ENCODE measurements at regions not wholly inside any gene's neighbourhood (a gene's known extent, or its start where the extent isn't known, plus 50 kb on each side); places are given as distances from the start of the nearest gene placed in this dataset.
"Not testable (repeated sequence)": the region's sequence is repeated elsewhere in the genome, so short reads cannot be mapped to it uniquely, and the experiment has no call there.

DNA sequence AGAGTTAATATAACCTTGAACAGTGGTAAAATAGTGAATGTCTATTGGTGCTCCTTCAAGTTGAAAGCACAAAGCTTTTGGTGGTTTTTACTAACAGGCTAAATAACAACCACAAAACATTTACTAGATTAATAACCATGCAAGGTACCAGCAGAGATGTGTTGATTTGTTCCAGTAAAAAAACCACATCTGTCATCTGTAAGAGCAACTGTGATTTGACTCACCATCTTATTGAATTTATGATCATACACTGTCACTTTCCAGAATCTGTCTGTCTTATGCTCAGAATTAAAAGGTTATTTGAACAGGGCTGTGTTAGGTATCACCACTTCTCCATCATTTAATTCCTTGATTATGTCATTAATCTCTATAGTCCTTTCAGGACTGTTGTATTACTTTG, 107.0 kb upstream of the PTHLH start:
- no peaks in the 10 kb centered on the region for H3K36me3 ChIP-seq (ENCODE audit: insufficient read depth)
- H3K4me3 ChIP-seq (ENCODE audit: low read depth, low read length) = no peak overlapping the region
- H3K4me1 ChIP-seq (ENCODE audit: insufficient read depth) = no peaks in the 10 kb centered on the region
- no peak overlapping the region for H3K27ac ChIP-seq (ENCODE audit: low read depth)
- no peak for DNase-seq (ENCODE audit: extremely low spot score)

GRCh38 chr12:28082096-28082495, 108.2 kb upstream of the CCDC91 start:
- Histone ChIP-seq H3K36me3 (ENCODE audit: insufficient read depth) (no peaks in the 10 kb centered on the region), H3K4me3 (ENCODE audit: low read depth, low read length) (no peak overlapping the region), H3K27ac (ENCODE audit: low read depth) (no peak overlapping the region), H3K4me1 (ENCODE audit: insufficient read depth) (no peaks in the 10 kb centered on the region)
- DNase-seq (ENCODE audit: extremely low spot score) = no peak
- 54% methylated on average over 1 of the region's 1 CpG for WGBS

GRCh38 chr12:28083840-28084678, 106.2 kb upstream of the CCDC91 start:
- WGBS = 46% methylated on average over 7 of the region's 7 CpGs
- DNase-seq (ENCODE audit: extremely low spot score) = no peak
- no peak overlapping the region for H3K4me3 ChIP-seq (ENCODE audit: low read depth, low read length)

GRCh38 chr12:28086521-28087155, 103.6 kb upstream of the CCDC91 start:
- no peaks in the 10 kb centered on the region for H3K4me1 ChIP-seq (ENCODE audit: insufficient read depth)
- DNase-seq (ENCODE audit: extremely low spot score) = no peak
- no peaks in the 10 kb centered on the region for H3K36me3 ChIP-seq (ENCODE audit: insufficient read depth)
- H3K4me3 ChIP-seq (ENCODE audit: low read depth, low read length) = no peak overlapping the region
- WGBS = 60% methylated on average over 8 of the region's 8 CpGs
- no peak overlapping the region for H3K27ac ChIP-seq (ENCODE audit: low read depth)

More at GRCh38 chr12:28083840-28084678, 106.2 kb upstream of the CCDC91 start:
- Histone ChIP-seq H3K4me1 (ENCODE audit: insufficient read depth) (no peaks in the 10 kb centered on the region), H3K27ac (ENCODE audit: low read depth) (no peak overlapping the region), H3K36me3 (ENCODE audit: insufficient read depth) (no peaks in the 10 kb centered on the region)

DNA sequence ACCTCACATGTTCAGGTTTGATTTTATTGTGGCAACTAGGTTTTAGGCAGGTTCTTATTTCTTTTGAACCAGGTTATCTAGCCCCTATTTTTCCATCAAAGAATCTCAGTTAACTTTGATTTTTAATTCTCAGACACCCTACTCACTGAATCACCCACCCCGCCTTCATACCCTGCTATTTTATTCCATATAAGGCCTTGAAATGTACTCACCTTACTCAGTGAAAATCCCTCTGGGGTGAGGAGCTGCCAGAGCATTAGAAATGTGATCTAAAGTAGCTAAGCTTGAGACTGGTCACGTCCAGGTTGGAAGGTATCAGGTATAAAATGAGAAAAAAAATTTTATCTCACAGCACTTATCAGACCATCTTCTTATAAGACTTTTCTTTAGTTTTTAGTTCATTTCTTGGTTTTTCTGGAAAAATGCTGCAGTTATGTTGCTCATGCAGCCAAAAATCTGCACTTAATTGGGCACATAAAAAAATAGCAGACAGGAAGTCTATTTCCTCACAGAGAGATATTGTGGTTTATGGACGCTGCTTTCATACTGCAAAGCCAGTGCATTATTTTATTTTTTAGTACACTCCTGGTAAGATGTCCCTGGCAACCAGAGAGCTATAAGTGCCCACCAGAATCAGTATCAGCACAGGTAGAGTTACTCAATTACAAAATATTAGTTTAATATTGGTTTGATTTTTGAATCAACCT, 101.5 kb upstream of the CCDC91 start:
- DNase-seq (ENCODE audit: extremely low spot score) = no peak
- WGBS = 79% methylated on average over 3 of the region's 3 CpGs
- H3K36me3 ChIP-seq (ENCODE audit: insufficient read depth) = no peaks in the 10 kb centered on the region
- H3K27ac ChIP-seq (ENCODE audit: low read depth) = no peak overlapping the region
- H3K4me1 ChIP-seq (ENCODE audit: insufficient read depth) = no peaks in the 10 kb centered on the region
- no peak overlapping the region for H3K4me3 ChIP-seq (ENCODE audit: low read depth, low read length)

GRCh38 chr12:28089338-28089737, 100.9 kb upstream of the CCDC91 start:
- no peak overlapping the region for H3K27ac ChIP-seq (ENCODE audit: low read depth)
- H3K36me3 ChIP-seq (ENCODE audit: insufficient read depth) = no peaks in the 10 kb centered on the region
- 40% methylated on average over 5 of the region's 5 CpGs for WGBS
- DNase-seq (ENCODE audit: extremely low spot score) = no peak
- no peaks in the 10 kb centered on the region for H3K4me1 ChIP-seq (ENCODE audit: insufficient read depth)
- no peak overlapping the region for H3K4me3 ChIP-seq (ENCODE audit: low read depth, low read length)

DNA sequence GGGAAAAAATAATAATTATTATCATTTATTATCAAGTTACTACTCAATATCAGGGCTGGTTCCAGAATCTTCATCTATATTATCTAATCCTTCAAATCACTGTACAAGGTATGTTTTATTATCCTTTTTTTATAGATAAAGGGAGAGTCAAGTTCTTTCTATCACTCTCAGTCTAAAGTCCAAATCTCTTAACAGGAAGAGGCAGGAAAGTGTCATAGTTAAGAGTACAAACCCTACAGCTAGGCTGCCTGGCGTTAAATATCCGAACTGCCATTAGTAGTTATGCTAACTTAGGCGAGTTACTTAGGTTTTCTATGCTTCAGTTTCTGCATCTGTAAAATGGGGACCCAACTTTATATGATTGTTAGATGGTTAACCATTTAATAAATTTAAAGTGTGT, 99.4 kb upstream of the CCDC91 start:
- H3K4me1 ChIP-seq (ENCODE audit: insufficient read depth) = no peaks in the 10 kb centered on the region
- 96% methylated on average over 3 of the region's 3 CpGs for WGBS
- no peak overlapping the region for H3K4me3 ChIP-seq (ENCODE audit: low read depth, low read length)
- no peak for DNase-seq (ENCODE audit: extremely low spot score)
- H3K27ac ChIP-seq (ENCODE audit: low read depth) = no peak overlapping the region
- no peaks in the 10 kb centered on the region for H3K36me3 ChIP-seq (ENCODE audit: insufficient read depth)

- WGBS = 95% methylated on average over 4 of the region's 4 CpGs
- Histone ChIP-seq H3K4me3 (ENCODE audit: low read depth, low read length) (no peak overlapping the region), H3K4me1 (ENCODE audit: insufficient read depth) (no peaks in the 10 kb centered on the region), H3K36me3 (ENCODE audit: insufficient read depth) (no peaks in the 10 kb centered on the region), H3K27ac (ENCODE audit: low read depth) (no peak overlapping the region)
- no peak for DNase-seq (ENCODE audit: extremely low spot score)
Measured at GRCh38 chr12:28092396-28092795, 97.9 kb upstream of the CCDC91 start.

DNA sequence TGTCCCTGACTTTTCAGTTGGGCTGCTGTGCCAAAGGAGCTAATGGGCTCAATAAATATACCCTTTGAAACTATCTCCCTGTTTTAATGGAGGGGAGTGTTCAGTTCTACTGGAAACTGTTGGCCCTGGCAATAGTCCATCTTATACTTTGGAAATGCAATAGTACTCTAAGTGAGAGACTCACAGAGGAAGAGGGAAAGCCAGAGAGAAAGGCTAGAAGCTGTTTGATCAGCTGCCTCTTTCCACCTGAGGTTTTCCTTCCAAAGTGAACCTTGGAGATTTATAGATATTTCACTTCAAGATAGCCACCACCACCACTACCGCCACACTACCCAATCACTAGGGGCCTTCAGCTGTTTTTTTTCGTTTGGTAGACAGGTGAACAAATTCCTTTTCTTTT, 93.6 kb upstream of the CCDC91 start:
- H3K4me1 ChIP-seq (ENCODE audit: insufficient read depth) = no peaks in the 10 kb centered on the region
- 90% methylated on average over 2 of the region's 2 CpGs for WGBS
- no peak overlapping the region for H3K27ac ChIP-seq (ENCODE audit: low read depth)
- DNase-seq (ENCODE audit: extremely low spot score) = no peak
- H3K4me3 ChIP-seq (ENCODE audit: low read depth, low read length) = no peak overlapping the region
- H3K36me3 ChIP-seq (ENCODE audit: insufficient read depth) = no peaks in the 10 kb centered on the region

- no peak for DNase-seq (ENCODE audit: extremely low spot score)
- H3K36me3 ChIP-seq (ENCODE audit: insufficient read depth) = no peaks in the 10 kb centered on the region
- 74% methylated on average over 3 of the region's 3 CpGs for WGBS
- no peak overlapping the region for H3K4me3 ChIP-seq (ENCODE audit: low read depth, low read length)
- no peak overlapping the region for H3K27ac ChIP-seq (ENCODE audit: low read depth)
- no peaks in the 10 kb centered on the region for H3K4me1 ChIP-seq (ENCODE audit: insufficient read depth)
Measured at GRCh38 chr12:28097221-28097620, 93.0 kb upstream of the CCDC91 start.

- H3K36me3 ChIP-seq (ENCODE audit: insufficient read depth); H3K27ac ChIP-seq (ENCODE audit: low read depth); H3K4me1 ChIP-seq (ENCODE audit: insufficient read depth); DNase-seq (ENCODE audit: extremely low spot score); H3K4me3 ChIP-seq (ENCODE audit: low read depth, low read length): not testable (repeated sequence)
- 89% methylated on average over 2 of the region's 2 CpGs for WGBS
Measured at GRCh38 chr12:28099245-28099644, 91.0 kb upstream of the CCDC91 start.

- no peaks in the 10 kb centered on the region for H3K4me1 ChIP-seq (ENCODE audit: insufficient read depth)
- H3K36me3 ChIP-seq (ENCODE audit: insufficient read depth) = no peaks in the 10 kb centered on the region
- no peak for DNase-seq (ENCODE audit: extremely low spot score)
- H3K4me3 ChIP-seq (ENCODE audit: low read depth, low read length) = no peak overlapping the region
- no peak overlapping the region for H3K27ac ChIP-seq (ENCODE audit: low read depth)
- WGBS = 77% methylated on average over 2 of the region's 2 CpGs
Measured at GRCh38 chr12:28099871-28100270, 90.4 kb upstream of the CCDC91 start.

- DNase-seq (ENCODE audit: extremely low spot score) = no peak
- WGBS = 56% methylated on average over 1 of the region's 1 CpG
- no peaks in the 10 kb centered on the region for H3K4me1 ChIP-seq (ENCODE audit: insufficient read depth)
- no peak overlapping the region for H3K27ac ChIP-seq (ENCODE audit: low read depth)
- no peak overlapping the region for H3K4me3 ChIP-seq (ENCODE audit: low read depth, low read length)
- no peaks in the 10 kb centered on the region for H3K36me3 ChIP-seq (ENCODE audit: insufficient read depth)
Measured at GRCh38 chr12:28100717-28101116, 89.5 kb upstream of the CCDC91 start.

- WGBS = 81% methylated on average over 2 of the region's 2 CpGs
- H3K4me1 ChIP-seq (ENCODE audit: insufficient read depth) = no peaks in the 10 kb centered on the region
- H3K36me3 ChIP-seq (ENCODE audit: insufficient read depth) = no peaks in the 10 kb centered on the region
- DNase-seq (ENCODE audit: extremely low spot score) = no peak
- H3K4me3 ChIP-seq (ENCODE audit: low read depth, low read length) = no peak overlapping the region
- H3K27ac ChIP-seq (ENCODE audit: low read depth) = no peak overlapping the region
Measured at GRCh38 chr12:28104316-28104715, 85.9 kb upstream of the CCDC91 start.
